Osteoblast (primary cell): ENCODE measurements at regions not wholly inside any gene's neighbourhood (a gene's known extent, or its start where the extent isn't known, plus 50 kb on each side); places are given as distances from the start of the nearest gene placed in this dataset.

Experiments
- DNase-seq: peaks from one replicate; pipeline ENCODE4 v3.0.0; 2011; ENCODE audit warnings: low spot score, mixed read lengths; ENCODE audit not compliant: insufficient read length; ENCODE audit errors: missing footprints
- H2AFZ ChIP-seq: 2 replicates; pipeline ENCODE4 v1.6.0; 2011; ENCODE audit warnings: mild to moderate bottlenecking, low read length
- H3K27ac ChIP-seq: 2 replicates; pipeline ENCODE4 v1.5.1; 2011; ENCODE audit warnings: mild to moderate bottlenecking, low read depth, low read length, moderate library complexity
- H3K27me3 ChIP-seq: 2 replicates; pipeline ENCODE4 v1.6.0; 2012; ENCODE audit warnings: mild to moderate bottlenecking, control low read depth, inconsistent platforms, low read length, moderate library complexity; ENCODE audit not compliant: insufficient read depth
- H3K36me3 ChIP-seq: 2 replicates; pipeline ENCODE4 v1.5.1; 2011; ENCODE audit warnings: mild to moderate bottlenecking, low read length, control low read depth, moderate library complexity; ENCODE audit not compliant: insufficient read depth
- H3K4me1 ChIP-seq: 2 replicates; pipeline ENCODE4 v1.5.1; 2011; ENCODE audit warnings: mild to moderate bottlenecking, low read length, control low read depth, moderate library complexity; ENCODE audit not compliant: insufficient read depth
- H3K4me2 ChIP-seq: 2 replicates; pipeline ENCODE4 v1.6.0; 2011; ENCODE audit warnings: mild to moderate bottlenecking, low read length; ENCODE audit not compliant: insufficient read depth
- H3K4me3 ChIP-seq: fragments of 200-600 bp; sonication (generic); 3 replicates; pipeline ENCODE4 v1.5.1; 2012; ENCODE audit warnings: mild to moderate bottlenecking, low read length, inconsistent platforms; ENCODE audit not compliant: insufficient read depth
- H3K79me2 ChIP-seq: 2 replicates; pipeline ENCODE4 v1.6.0; 2012; ENCODE audit warnings: mild to moderate bottlenecking, low read length, control low read depth, inconsistent platforms; ENCODE audit not compliant: insufficient read depth
- H3K9me3 ChIP-seq: 2 replicates; pipeline ENCODE4 v1.5.1; 2011; ENCODE audit warnings: low read depth, low read length, control low read depth
- H4K20me1 ChIP-seq: 2 replicates; pipeline ENCODE4 v1.6.0; 2012; ENCODE audit warnings: mild to moderate bottlenecking, low read length, control low read depth; ENCODE audit not compliant: insufficient read depth
- TF ChIP-seq, protein P1 (sequence below): IDR thresholded peaks from 2 replicates; pipeline ENCODE4 v1.5.1; 2011; ENCODE audit warnings: mild to moderate bottlenecking, low read depth, low read length, moderate library complexity; ENCODE audit errors: extremely low read depth

DNA sequence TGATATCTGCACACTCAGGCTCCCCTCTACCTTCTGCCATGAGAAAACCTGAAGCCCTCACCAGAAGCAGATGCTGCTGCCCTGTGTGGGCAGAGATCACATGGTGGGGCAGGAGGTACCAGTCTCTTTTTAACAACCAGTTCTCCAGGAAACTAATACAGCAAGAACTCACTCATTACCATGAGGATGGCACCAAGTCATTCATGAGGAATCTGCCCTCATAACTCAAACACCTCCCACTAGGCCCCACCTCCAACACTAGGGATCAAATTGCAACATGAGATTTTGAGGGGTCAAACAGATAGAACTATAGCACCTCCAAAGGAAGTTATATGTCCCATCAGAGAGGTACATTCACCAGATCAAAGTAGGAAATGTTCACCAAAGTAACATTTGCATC is 136.3 kb upstream of the SHB start:
- DNase-seq: no peak
- TF ChIP-seq, protein P1, sequence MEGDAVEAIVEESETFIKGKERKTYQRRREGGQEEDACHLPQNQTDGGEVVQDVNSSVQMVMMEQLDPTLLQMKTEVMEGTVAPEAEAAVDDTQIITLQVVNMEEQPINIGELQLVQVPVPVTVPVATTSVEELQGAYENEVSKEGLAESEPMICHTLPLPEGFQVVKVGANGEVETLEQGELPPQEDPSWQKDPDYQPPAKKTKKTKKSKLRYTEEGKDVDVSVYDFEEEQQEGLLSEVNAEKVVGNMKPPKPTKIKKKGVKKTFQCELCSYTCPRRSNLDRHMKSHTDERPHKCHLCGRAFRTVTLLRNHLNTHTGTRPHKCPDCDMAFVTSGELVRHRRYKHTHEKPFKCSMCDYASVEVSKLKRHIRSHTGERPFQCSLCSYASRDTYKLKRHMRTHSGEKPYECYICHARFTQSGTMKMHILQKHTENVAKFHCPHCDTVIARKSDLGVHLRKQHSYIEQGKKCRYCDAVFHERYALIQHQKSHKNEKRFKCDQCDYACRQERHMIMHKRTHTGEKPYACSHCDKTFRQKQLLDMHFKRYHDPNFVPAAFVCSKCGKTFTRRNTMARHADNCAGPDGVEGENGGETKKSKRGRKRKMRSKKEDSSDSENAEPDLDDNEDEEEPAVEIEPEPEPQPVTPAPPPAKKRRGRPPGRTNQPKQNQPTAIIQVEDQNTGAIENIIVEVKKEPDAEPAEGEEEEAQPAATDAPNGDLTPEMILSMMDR: no peak
- peaks cover 4% of the 10 kb centered on the region for H3K27me3 ChIP-seq

DNA sequence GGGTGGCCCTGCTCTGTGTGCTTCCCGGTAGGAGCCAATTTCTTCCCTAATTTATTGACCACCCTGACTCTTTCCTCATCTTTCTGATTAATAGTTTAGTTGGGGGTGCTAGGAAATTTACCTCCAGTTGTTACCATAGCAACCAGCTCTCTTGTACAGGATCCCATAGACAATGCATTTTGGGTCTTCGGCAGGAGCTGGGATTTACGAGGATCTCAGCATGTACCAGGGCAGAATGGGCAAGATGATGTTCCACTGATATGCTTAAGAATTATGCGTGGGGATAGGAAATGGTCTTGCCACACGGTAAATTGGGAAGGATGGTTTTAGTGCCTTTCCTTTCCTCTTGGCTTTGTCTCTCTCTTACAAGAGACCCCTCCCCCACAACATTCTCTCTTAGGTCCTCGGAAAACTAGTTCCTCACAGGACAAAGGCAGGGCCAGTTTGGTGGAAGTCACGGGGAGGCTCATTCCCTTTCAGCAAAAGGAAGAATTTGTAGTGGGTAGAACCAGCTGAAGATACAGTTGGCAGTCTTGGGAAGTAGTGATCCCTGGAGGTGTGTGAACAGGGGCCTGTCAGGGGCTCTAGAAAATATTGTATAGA is 133.4 kb upstream of the SHB start:
- Histone ChIP-seq H3K36me3 (no peaks in the 10 kb centered on the region), H3K27me3 (peaks cover 9% of the 10 kb centered on the region), H3K9me3 (peaks cover 2% of the 10 kb centered on the region), H3K4me1 (no peaks in the 10 kb centered on the region), H3K4me2 (no peak overlapping the region), H3K4me3 (no peak overlapping the region), H3K79me2 (no peaks in the 10 kb centered on the region), H4K20me1 (no peaks in the 10 kb centered on the region), H3K27ac (no peak overlapping the region), H2AFZ (no peak overlapping the region)
- TF ChIP-seq, protein P1: no peak
- DNase-seq: no peak

More for the DNA sequence above, 136.3 kb upstream of the SHB start:
- Histone ChIP-seq H3K79me2 (no peaks in the 10 kb centered on the region), H3K4me3 (no peak overlapping the region), H3K9me3 (peaks cover 2% of the 10 kb centered on the region), H4K20me1 (no peaks in the 10 kb centered on the region), H3K36me3 (no peaks in the 10 kb centered on the region), H2AFZ (no peak overlapping the region), H3K27ac (no peak overlapping the region), H3K4me1 (no peaks in the 10 kb centered on the region), H3K4me2 (no peak overlapping the region)

DNA sequence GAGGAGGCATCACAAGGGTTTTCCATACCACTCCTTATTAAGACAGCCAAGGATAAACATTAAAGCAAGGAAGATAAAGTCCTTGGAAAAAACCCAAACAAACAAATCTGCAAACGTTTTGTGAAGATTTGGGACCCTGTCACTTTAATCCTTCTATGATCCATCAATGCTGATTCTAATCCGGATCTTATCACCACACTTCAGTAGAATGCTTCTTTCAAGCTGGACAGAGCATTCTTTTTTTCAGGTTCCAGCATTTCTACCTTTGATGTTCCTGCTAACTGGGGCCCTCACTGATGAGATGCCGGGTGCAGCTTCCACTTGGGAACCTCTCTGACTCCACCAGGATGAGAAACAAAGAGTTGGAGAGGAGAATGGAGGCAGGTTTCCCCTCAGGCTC is 132.8 kb upstream of the SHB start:
- Histone ChIP-seq H3K9me3 (peaks cover 2% of the 10 kb centered on the region), H2AFZ (no peak overlapping the region), H3K79me2 (no peaks in the 10 kb centered on the region), H3K4me1 (no peaks in the 10 kb centered on the region), H3K4me2 (no peak overlapping the region), H3K27ac (no peak overlapping the region), H3K36me3 (no peaks in the 10 kb centered on the region), H3K4me3 (no peak overlapping the region), H4K20me1 (no peaks in the 10 kb centered on the region), H3K27me3 (peaks cover 14% of the 10 kb centered on the region)
- DNase-seq: no peak
- TF ChIP-seq, protein P1: no peak

DNA sequence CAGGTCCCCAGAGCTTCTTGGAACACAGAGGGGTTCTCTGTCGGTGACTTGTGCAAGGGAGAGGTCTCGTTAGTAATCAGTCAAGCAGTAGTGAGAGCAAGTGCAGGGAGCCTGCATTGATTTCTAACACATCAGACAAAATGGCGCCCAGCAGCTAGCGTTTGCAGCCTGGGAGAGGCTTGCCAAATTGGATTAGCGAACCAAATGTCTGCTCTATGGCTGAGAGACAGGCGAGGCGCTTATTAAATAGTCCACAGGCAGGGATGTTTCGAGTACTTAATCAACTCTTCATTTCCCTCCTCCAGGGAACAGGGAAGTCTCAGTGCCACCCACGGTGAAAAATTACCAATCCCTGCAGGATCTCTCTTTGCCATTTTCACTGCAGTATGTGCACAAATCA is 131.4 kb upstream of the SHB start:
- Histone ChIP-seq H3K4me3 (no peak overlapping the region), H3K27ac (no peak overlapping the region), H3K9me3 (peaks cover 2% of the 10 kb centered on the region), H4K20me1 (no peaks in the 10 kb centered on the region), H3K4me1 (no peaks in the 10 kb centered on the region), H3K4me2 (no peak overlapping the region), H3K79me2 (no peaks in the 10 kb centered on the region), H2AFZ (no peak overlapping the region), H3K27me3 (peaks cover 14% of the 10 kb centered on the region), H3K36me3 (no peaks in the 10 kb centered on the region)
- no peak for DNase-seq
- TF ChIP-seq, protein P1: no peak
